HCT116 (cell line): ENCODE measurements at regions not wholly inside any gene's neighbourhood (a gene's known extent, or its start where the extent isn't known, plus 50 kb on each side); places are given as distances from the start of the nearest gene placed in this dataset.

ENCODE experiments used
- ATAC-seq: fragments of 200-7000 bp; cut with Tn5 transposase; 2 replicates; pipeline ENCODE4 v1.9.1; 2020; ENCODE audit warnings: mild to moderate bottlenecking, moderate library complexity
- BruUV-seq: library from RNA; stranded (reverse); fragments of 400-500 nt; replicated peaks from 2 replicates; lab custom pipeline; 2021; lab: Mats Ljungman, UMichigan
- CTCF ChIA-PET: fragments of 300-600 bp; sonication (Branson Sonifier 250); formaldehyde crosslinking; loops from one replicate; lab custom pipeline; 2021; ENCODE audit warnings: antibody characterized with exemption; lab: Charles Lee
- POLR2A ChIA-PET: fragments of 300-600, 350-600 bp; sonication (Branson Sonifier 250); formaldehyde crosslinking; loops from one replicate; lab custom pipeline; 2021; ENCODE audit warnings: antibody characterized with exemption; lab: Charles Lee
- RAD21 ChIA-PET, 2 experiments: fragments of 300-600 bp; sonication (Branson Sonifier 250); formaldehyde crosslinking; loops; one replicate each; lab custom pipeline; 2023; ENCODE audit warnings: low total read pairs in 2 of 2; ENCODE audit not compliant: uncharacterized antibody in 2 of 2, unreplicated experiment in 2 of 2, low non-redundant PET in 1 of 2; lab: Charles Lee
- DNase-seq: peaks from one replicate; pipeline ENCODE4 v3.0.0-alpha.2; 2010; ENCODE audit warnings: low read depth, low spot score
- H2AFZ ChIP-seq: fragments of 200-600 bp; shearing (Covaris generic), sonication (generic); 2 replicates; pipeline ENCODE4 v1.6.1; 2017; ENCODE audit warnings: low read depth, mixed run types, mixed read lengths, antibody characterized with exemption, low read length; ENCODE audit not compliant: poor library complexity, severe bottlenecking
- H3K27ac ChIP-seq: 2 replicates; pipeline ENCODE4 v1.5.1; 2012; ENCODE audit warnings: low read depth, low read length
- H3K27me3 ChIP-seq: fragments of 200-600 bp; sonication (generic); 2 replicates; pipeline ENCODE4 v1.6.1; 2016; ENCODE audit warnings: mixed run types, low read length, mixed read lengths; ENCODE audit not compliant: insufficient read depth
- H3K36me3 ChIP-seq, 2 experiments: fragments of 200-500 bp in 1 of 2; fragments of 200-600 bp in 1 of 2; sonication (Bioruptor generic) in 1 of 2; sonication (generic) in 1 of 2; 2 replicates each; pipeline versions ENCODE4 v1.5.1 to v1.6.1; 2014 to 2016; ENCODE audit warnings: low read length in 2 of 2, inconsistent platforms in 1 of 2, mixed read lengths in 1 of 2, mixed run types in 1 of 2; ENCODE audit not compliant: insufficient read depth in 2 of 2, control insufficient read depth in 1 of 2
- H3K4me1 ChIP-seq, 2 experiments: fragments of 200-600 bp in 1 of 2; sonication (generic) in 1 of 2; 2 replicates each; pipeline versions ENCODE4 v1.5.1 to v1.6.1; 2012 to 2017; ENCODE audit warnings: low read length in 2 of 2, inconsistent platforms in 1 of 2, mild to moderate bottlenecking in 1 of 2, mixed read lengths in 1 of 2, mixed run types in 1 of 2, moderate library complexity in 1 of 2; ENCODE audit not compliant: insufficient read depth in 2 of 2, control insufficient read depth in 1 of 2
- H3K4me2 ChIP-seq: fragments of 200-600 bp; sonication (generic); 2 replicates; pipeline ENCODE4 v1.6.1; 2017; ENCODE audit warnings: mixed run types, low read length, mixed read lengths
- H3K4me3 ChIP-seq, 2 experiments: fragments of 200-600 bp in 1 of 2; sonication (generic) in 1 of 2; replicated peaks in 1 of 2; 2 replicates each; pipeline ENCODE4 v1.5.1; 2011 to 2016; ENCODE audit warnings: low read length in 2 of 2, control low read depth in 1 of 2, low read depth in 1 of 2, mild to moderate bottlenecking in 1 of 2, mixed read lengths in 1 of 2, mixed run types in 1 of 2
- H3K79me2 ChIP-seq: fragments of 200-600 bp; sonication (generic); 2 replicates; pipeline ENCODE4 v1.6.1; 2017; ENCODE audit warnings: mild to moderate bottlenecking, mixed run types, low read length, moderate library complexity, mixed read lengths; ENCODE audit not compliant: insufficient read depth
- H3K9ac ChIP-seq: fragments of 200-600 bp; sonication (generic); 2 replicates; pipeline ENCODE4 v1.6.1; 2016; ENCODE audit warnings: low read length, mixed read lengths
- H3K9me2 ChIP-seq: fragments of 200-600 bp; sonication (generic), shearing (Covaris generic); 2 replicates; pipeline ENCODE4 v1.6.1; 2017; ENCODE audit warnings: mixed run types, mild to moderate bottlenecking, moderate library complexity; ENCODE audit not compliant: insufficient read depth
- H3K9me3 ChIP-seq, 2 experiments: fragments of 200-500 bp in 1 of 2; fragments of 200-600 bp in 1 of 2; sonication (Bioruptor generic) in 1 of 2; sonication (generic) in 1 of 2; 2 replicates each; pipeline ENCODE4 v1.6.1; 2014 to 2017; ENCODE audit warnings: low read length in 2 of 2, mixed read lengths in 2 of 2, inconsistent platforms in 1 of 2, low read depth in 1 of 2, mild to moderate bottlenecking in 1 of 2, mixed run types in 1 of 2, moderate library complexity in 1 of 2; ENCODE audit not compliant: control insufficient read depth in 1 of 2, insufficient read depth in 1 of 2
- H4K20me1 ChIP-seq: fragments of 200-600 bp; sonication (generic), shearing (Covaris generic); 2 replicates; pipeline ENCODE4 v1.6.1; 2017; ENCODE audit warnings: mixed run types, mild to moderate bottlenecking, moderate library complexity; ENCODE audit not compliant: insufficient read depth
- CBX3 ChIP-seq: IDR thresholded peaks from 2 replicates; pipeline ENCODE4 v1.6.1; 2012; ENCODE audit warnings: low read depth
- CEBPB ChIP-seq: IDR thresholded peaks from 2 replicates; pipeline ENCODE4 v1.6.1; 2012; ENCODE audit warnings: low read depth
- EZH2 ChIP-seq: fragments of 200-600 bp; sonication (generic); IDR thresholded peaks from 2 replicates; pipeline ENCODE4 v1.6.1; 2017; ENCODE audit warnings: antibody characterized with exemption, mixed run types
- EZH2phosphoT487 ChIP-seq: fragments of 200-600 bp; IDR thresholded peaks from 2 replicates; pipeline ENCODE4 v1.6.1; 2018; ENCODE audit warnings: antibody characterized with exemption, borderline replicate concordance
- POLR2A ChIP-seq: IDR thresholded peaks from 2 replicates; pipeline ENCODE4 v1.7.0; 2011; ENCODE audit warnings: borderline replicate concordance; ENCODE audit not compliant: insufficient read depth, insufficient read length; ENCODE audit errors: extremely low read depth
- POLR2AphosphoS5 ChIP-seq: IDR thresholded peaks from 2 replicates; pipeline ENCODE4 v1.6.1; 2011; ENCODE audit warnings: mild to moderate bottlenecking, low read depth, low read length, moderate library complexity
- SP1 ChIP-seq: IDR thresholded peaks from 2 replicates; pipeline ENCODE4 v1.6.1; 2012; ENCODE audit warnings: low read depth
- SRF ChIP-seq: IDR thresholded peaks from 2 replicates; pipeline ENCODE4 v1.6.1; 2012; ENCODE audit warnings: low read depth
- YY1 ChIP-seq: IDR thresholded peaks from 2 replicates; pipeline ENCODE4 v1.6.1; 2011; ENCODE audit warnings: low read length, low read depth, moderate library complexity, mild to moderate bottlenecking; ENCODE audit not compliant: insufficient replicate concordance; ENCODE audit errors: extremely low read depth
- ZFX ChIP-seq: fragments of 450-650 bp; IDR thresholded peaks from 2 replicates; pipeline ENCODE4 v1.6.1; 2017
- ZNF274 ChIP-seq: fragments of 200-500 bp; sonication (Bioruptor generic); IDR thresholded peaks from 2 replicates; pipeline ENCODE4 v1.6.1; 2014; ENCODE audit warnings: mild to moderate bottlenecking, low read depth, low read length, inconsistent platforms
- intact Hi-C: fragments of 100-400 bp; cut with micrococcal nuclease; formaldehyde crosslinking; loops from 2 replicates; pipeline ENCODE4 v1.10.0; 2022
- TF ChIP-seq, protein P1 (sequence below): IDR thresholded peaks from 2 replicates; pipeline ENCODE4 v1.6.1; 2012

DNA sequence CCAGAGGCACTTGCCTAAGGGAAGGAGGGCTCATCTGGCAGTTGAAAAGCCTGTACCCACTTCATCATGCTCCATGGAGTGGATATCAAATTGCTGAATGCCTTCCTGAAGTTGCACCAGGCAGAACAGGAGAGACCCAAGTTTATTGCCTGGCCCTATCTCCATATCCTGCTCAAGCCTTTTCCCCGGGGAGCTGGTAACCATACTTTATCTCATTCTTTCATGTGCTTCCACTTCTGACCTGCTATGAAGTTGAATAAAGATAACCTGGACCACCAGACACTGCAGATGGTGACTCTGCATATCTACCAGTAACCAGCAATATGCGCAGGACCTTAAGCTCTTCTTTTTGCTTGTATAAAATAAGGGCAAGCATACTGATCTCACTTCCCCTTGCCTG, 1397.5 kb upstream of the CDH6 start:
- no peak for DNase-seq
- Histone ChIP-seq H3K9ac (no peak overlapping the region), H3K4me2 (no peak overlapping the region), H3K27ac (no peak overlapping the region), H3K4me1 (no peaks in the 10 kb centered on the region), H4K20me1 (no peaks in the 10 kb centered on the region), H3K9me2 (no peaks in the 10 kb centered on the region), H3K36me3 (no peaks in the 10 kb centered on the region), H3K9me3 (peaks cover 3 to 14% of the 10 kb centered on the region in 2 experiments; a peak in 2 of 4 replicates), H3K27me3 (no peaks in the 10 kb centered on the region), H2AFZ (no peak overlapping the region), H3K79me2 (no peaks in the 10 kb centered on the region), H3K4me3 (no peak overlapping the region)
- RAD21 ChIA-PET: no interaction called here
- no peak for ATAC-seq
- CTCF ChIA-PET: no interaction called here
- no TSS peak for BruUV-seq
- POLR2A ChIA-PET: no interaction called here
- intact Hi-C loops: no loop called here
- TF ChIP-seq POLR2A: no peak
- TF ChIP-seq POLR2AphosphoS5: no peak
- TF ChIP-seq CEBPB: no peak
- TF ChIP-seq EZH2phosphoT487: no peak
- TF ChIP-seq CBX3: no peak
- TF ChIP-seq YY1: no peak
- TF ChIP-seq SRF: no peak
- TF ChIP-seq ZFX: no peak
- TF ChIP-seq, all 23 proteins: peak for 0

DNA sequence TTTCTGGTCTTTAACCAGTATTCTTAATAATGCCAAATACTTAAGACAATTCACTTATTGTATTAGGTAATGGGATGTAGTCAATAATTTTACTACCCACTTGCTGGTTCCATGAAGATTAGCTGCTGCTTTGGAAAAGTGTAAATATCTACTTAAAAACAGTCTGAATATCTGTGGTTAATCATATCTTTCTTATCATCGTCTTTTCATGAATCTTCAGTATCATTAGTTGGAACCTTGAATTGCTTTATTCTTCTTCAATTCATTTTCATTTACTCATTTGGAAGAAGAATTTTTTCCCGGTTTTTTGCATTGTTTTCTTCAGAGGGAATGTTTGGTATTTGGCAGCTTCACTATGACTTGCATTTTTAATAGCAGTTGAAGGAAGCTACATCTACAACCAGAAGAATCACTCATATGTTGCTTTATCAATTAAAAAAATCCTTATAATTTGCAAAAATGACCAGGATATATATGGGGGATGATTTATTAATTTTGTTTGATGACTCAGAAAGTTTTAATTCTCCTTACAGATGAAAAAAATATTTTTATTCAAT, 1398.3 kb upstream of the CDH6 start:
- H3K9me2 ChIP-seq: no peaks in the 10 kb centered on the region
- ATAC-seq: no peak
- H3K27ac ChIP-seq: no peak overlapping the region
- ChIA-PET POLR2A (no interaction called here), RAD21 (no interaction called here), CTCF (no interaction called here)
- no peak for DNase-seq
- no peak overlapping the region for H3K4me3 ChIP-seq
- intact Hi-C loops: no loop called here
- H4K20me1 ChIP-seq: no peaks in the 10 kb centered on the region
- H3K36me3 ChIP-seq: no peaks in the 10 kb centered on the region
- H3K4me1 ChIP-seq: no peaks in the 10 kb centered on the region
- no peak overlapping the region for H2AFZ ChIP-seq
- H3K4me2 ChIP-seq: no peak overlapping the region
- TF ChIP-seq CEBPB (no peak), SP1 (no peak), EZH2phosphoT487 (no peak), EZH2 (no peak), ZNF274 (no peak)
- TF ChIP-seq, protein P1, sequence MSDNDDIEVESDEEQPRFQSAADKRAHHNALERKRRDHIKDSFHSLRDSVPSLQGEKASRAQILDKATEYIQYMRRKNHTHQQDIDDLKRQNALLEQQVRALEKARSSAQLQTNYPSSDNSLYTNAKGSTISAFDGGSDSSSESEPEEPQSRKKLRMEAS: no peak
- no peaks in the 10 kb centered on the region for H3K27me3 ChIP-seq
- BruUV-seq: no TSS peak
- peaks cover 6 to 9% of the 10 kb centered on the region in 2 experiments; a peak in 2 of 4 replicates for H3K9me3 ChIP-seq
- no peaks in the 10 kb centered on the region for H3K79me2 ChIP-seq
- H3K9ac ChIP-seq: no peak overlapping the region
